ENCODE measurements at regions not wholly inside any gene's neighbourhood (a gene's known extent, or its start where the extent isn't known, plus 50 kb on each side); places are given as distances from the start of the nearest gene placed in this dataset.

DNA sequence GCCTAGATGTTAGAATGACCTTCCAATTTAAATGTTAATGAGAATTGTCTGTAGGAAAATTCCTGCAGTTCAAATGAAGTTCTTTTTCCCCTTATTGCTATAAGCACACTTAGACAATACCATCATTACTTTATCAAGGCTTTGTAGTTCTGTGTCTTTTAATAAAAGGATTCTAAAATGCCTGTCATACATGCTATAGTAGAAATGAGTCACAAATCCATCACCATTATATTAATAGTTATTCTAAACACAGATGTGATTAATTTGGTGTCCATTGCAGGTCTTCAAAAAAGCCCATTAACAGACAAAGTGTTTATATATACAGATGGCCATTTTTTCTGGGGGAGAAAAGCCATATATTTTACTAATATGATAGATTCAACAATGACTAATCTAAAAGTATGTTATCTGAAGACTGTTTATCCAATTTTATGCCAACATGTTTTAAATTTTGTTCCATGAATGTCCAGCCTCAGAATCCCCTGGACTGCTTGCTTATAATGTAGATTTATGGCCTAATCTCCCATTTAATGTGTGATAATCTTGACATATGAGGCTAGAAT lies 1678.3 kb upstream of the PCDH20 start:
- ATAC-seq = no peak

DNA sequence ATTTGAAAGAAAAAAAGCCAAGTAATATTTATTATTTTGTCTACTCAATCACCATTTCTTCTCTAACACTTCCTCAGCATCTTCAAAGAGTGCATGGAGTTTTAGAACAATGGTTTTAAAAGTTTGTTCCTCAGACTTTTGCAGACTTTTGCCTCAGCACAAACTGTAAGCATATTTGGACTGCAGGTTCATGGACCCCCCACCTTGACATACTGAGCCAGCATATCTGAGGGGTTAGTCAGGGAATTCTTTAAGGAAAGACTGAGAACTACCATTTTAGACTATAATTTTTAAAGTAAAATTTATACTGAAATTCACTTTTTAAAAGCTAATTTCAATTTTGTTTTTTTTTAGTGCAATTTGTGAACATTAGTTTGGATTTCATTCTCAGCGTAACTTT lies 1676.8 kb upstream of the PCDH20 start:
- DNase-seq = no peak
- TF ChIP-seq, protein P1, sequence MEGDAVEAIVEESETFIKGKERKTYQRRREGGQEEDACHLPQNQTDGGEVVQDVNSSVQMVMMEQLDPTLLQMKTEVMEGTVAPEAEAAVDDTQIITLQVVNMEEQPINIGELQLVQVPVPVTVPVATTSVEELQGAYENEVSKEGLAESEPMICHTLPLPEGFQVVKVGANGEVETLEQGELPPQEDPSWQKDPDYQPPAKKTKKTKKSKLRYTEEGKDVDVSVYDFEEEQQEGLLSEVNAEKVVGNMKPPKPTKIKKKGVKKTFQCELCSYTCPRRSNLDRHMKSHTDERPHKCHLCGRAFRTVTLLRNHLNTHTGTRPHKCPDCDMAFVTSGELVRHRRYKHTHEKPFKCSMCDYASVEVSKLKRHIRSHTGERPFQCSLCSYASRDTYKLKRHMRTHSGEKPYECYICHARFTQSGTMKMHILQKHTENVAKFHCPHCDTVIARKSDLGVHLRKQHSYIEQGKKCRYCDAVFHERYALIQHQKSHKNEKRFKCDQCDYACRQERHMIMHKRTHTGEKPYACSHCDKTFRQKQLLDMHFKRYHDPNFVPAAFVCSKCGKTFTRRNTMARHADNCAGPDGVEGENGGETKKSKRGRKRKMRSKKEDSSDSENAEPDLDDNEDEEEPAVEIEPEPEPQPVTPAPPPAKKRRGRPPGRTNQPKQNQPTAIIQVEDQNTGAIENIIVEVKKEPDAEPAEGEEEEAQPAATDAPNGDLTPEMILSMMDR (IDR thresholded peaks at IDR 0.05) = no peak
- 93 to 98% (median 98%) methylated on average over 1 of the region's 1 CpG for WGBS, 3 donors
- no peaks in the 10 kb centered on the region for H3K27me3 ChIP-seq (ENCODE audit: insufficient read depth in 3 of 3, low read length in 2 of 3)
- H3K9me3 ChIP-seq = no peaks in the 10 kb centered on the region
- no peak overlapping the region for H3K4me3 ChIP-seq
- no peaks in the 10 kb centered on the region for H3K36me3 ChIP-seq (ENCODE audit: insufficient read depth in 1 of 2, low read depth in 1 of 2)
- no peaks in the 10 kb centered on the region for H3K4me1 ChIP-seq
- intact Hi-C loops (cut with DNase I) = no loop called here
- no peak for ATAC-seq
- H3K27ac ChIP-seq = no peak overlapping the region

More for the DNA sequence above, 1678.3 kb upstream of the PCDH20 start:
- Histone ChIP-seq H3K27me3 (ENCODE audit: insufficient read depth in 3 of 3, low read length in 2 of 3) (no peaks in the 10 kb centered on the region), H3K4me1 (no peaks in the 10 kb centered on the region), H3K4me3 (no peak overlapping the region), H3K9me3 (no peaks in the 10 kb centered on the region), H3K36me3 (ENCODE audit: insufficient read depth in 1 of 2, low read depth in 1 of 2) (no peaks in the 10 kb centered on the region), H3K27ac (no peak overlapping the region)
- DNase-seq = no peak
- intact Hi-C loops (cut with DNase I) = no loop called here
- TF ChIP-seq, protein P1 (IDR thresholded peaks at IDR 0.05) = no peak

DNA sequence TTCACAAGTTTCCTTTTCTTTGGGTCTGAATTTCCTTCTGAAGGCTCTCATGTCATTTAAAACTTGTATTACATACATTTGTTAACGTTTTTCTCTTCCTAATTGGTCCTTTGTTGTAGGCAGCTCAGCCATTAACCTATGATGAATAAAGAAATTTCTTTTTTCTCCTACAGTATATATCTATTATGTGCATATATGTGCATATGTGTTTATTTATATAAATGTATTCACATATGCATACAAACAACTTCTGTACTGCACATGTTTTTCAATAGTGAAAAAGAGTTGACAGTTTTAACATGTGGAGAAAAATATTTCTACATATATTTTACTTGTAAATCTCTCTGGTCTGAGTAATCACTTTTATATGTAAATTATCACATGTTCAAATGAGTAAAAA lies 1674.9 kb upstream of the PCDH20 start:
- Histone ChIP-seq H3K36me3 (ENCODE audit: insufficient read depth in 1 of 2, low read depth in 1 of 2) (no peaks in the 10 kb centered on the region), H3K9me3 (no peaks in the 10 kb centered on the region), H3K27me3 (ENCODE audit: insufficient read depth in 3 of 3, low read length in 2 of 3) (no peaks in the 10 kb centered on the region), H3K4me3 (no peak overlapping the region), H3K4me1 (no peaks in the 10 kb centered on the region), H3K27ac (no peak overlapping the region)
- TF ChIP-seq, protein P1 (IDR thresholded peaks at IDR 0.05) = no peak
- WGBS, 3 donors = 51 to 63% (median 57%) methylated on average over 1 of the region's 1 CpG
- intact Hi-C loops (cut with DNase I) = no loop called here
- ATAC-seq = no peak
- no peak for DNase-seq

DNA sequence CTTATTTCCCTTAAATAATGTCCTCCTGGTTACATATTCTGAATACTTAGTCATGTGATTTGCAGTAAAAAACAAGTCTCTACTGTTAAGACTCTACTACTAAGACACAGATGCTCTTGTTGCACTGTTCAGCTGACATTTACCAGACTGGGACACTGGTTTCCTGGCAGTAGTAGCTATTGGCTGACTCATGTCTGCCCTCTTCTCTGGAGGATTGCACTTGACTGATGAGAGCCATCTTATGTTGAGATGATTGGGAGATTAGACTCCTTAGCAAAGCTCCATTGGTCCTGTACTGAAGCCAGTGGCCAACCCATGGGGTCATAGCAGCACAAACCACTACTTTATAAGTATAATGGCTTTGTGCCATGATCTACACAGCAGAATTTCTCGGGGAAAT lies 1672.6 kb upstream of the PCDH20 start:
- DNase-seq (no peak), ATAC-seq (no peak)
- H3K4me3 ChIP-seq = no peak overlapping the region
- H3K4me1 ChIP-seq = no peaks in the 10 kb centered on the region
- H3K27ac ChIP-seq = no peak overlapping the region
- H3K27me3 ChIP-seq (ENCODE audit: insufficient read depth in 3 of 3, low read length in 2 of 3) = no peaks in the 10 kb centered on the region
- TF ChIP-seq, protein P1 (IDR thresholded peaks at IDR 0.05) = no peak
- no peaks in the 10 kb centered on the region for H3K9me3 ChIP-seq
- intact Hi-C loops (cut with DNase I) = no loop called here
- WGBS, 3 donors = 87 to 94% (median 89%) methylated on average over 1 of the region's 1 CpG
- H3K36me3 ChIP-seq (ENCODE audit: insufficient read depth in 1 of 2, low read depth in 1 of 2) = no peaks in the 10 kb centered on the region

DNA sequence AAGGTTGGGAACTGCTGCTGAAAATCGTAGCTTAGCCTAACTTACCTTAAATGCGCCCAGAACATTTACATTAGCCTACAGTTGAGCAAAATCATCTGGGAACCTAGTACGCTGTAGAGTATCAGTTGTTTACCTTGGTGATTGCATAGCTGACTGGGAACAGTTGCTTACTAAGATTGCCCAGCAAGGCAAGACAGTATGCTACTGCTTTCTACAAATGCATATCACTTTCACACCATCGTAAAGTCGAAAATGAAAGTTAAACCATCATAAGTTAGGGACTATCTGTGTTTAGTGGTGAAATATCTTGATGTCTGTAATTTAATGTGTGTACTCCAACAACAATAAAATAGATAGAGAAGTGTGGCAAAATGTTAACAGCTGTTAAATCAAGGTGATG lies 1670.6 kb upstream of the PCDH20 start:
- no peaks in the 10 kb centered on the region for H3K36me3 ChIP-seq (ENCODE audit: insufficient read depth in 1 of 2, low read depth in 1 of 2)
- 82 to 86% (median 82%) methylated on average over 5 of the region's 5 CpGs for WGBS, 3 donors
- no peaks in the 10 kb centered on the region for H3K4me1 ChIP-seq
- no peak overlapping the region for H3K27ac ChIP-seq
- no peak overlapping the region for H3K4me3 ChIP-seq
- intact Hi-C loops (cut with DNase I) = no loop called here
- H3K9me3 ChIP-seq = no peaks in the 10 kb centered on the region
- H3K27me3 ChIP-seq (ENCODE audit: insufficient read depth in 3 of 3, low read length in 2 of 3) = no peaks in the 10 kb centered on the region
- TF ChIP-seq, protein P1 (IDR thresholded peaks at IDR 0.05) = no peak
- ATAC-seq = no peak
- no peak for DNase-seq

Data from psoas muscle (tissue), 7 donors.